NCI-H460 (cell line): ENCODE measurements at regions not wholly inside any gene's neighbourhood (a gene's known extent, or its start where the extent isn't known, plus 50 kb on each side); places are given as distances from the start of the nearest gene placed in this dataset.
"Not testable (repeated sequence)": the region's sequence is repeated elsewhere in the genome, so short reads cannot be mapped to it uniquely, and the experiment has no call there.

Experiments
- DNase-seq: peaks from one replicate; pipeline ENCODE4 v3.0.0-alpha.2; 2016; ENCODE audit warnings: low read depth; ENCODE audit errors: extremely low read depth

GRCh38 chr10:9399275-9399983, 1344.9 kb downstream of the GATA3 start:
- no peak for DNase-seq

DNA sequence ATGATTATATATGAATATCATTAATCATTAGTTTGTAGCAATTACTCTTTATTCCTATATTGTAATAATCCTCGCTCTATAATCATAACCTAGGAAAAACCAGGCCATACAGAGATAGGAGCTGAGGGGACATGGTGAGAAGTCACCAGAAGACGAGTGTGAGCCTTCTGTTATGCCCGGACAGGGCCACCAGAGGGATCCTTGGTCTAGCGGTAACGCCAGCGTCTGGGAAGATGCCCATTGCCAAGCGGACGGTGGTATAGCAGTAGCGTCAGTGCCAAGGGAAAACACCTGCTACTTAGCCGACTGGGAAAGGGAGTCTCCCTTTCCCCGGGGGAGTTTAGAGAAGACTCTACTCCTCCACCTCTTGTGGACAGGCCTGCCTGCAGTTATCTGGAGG, 1347.6 kb downstream of the GATA3 start:
- DNase-seq = peak; percentile 2

GRCh38 chr10:9402507-9403195, 1348.2 kb downstream of the GATA3 start:
- DNase-seq = not testable (repeated sequence)

DNA sequence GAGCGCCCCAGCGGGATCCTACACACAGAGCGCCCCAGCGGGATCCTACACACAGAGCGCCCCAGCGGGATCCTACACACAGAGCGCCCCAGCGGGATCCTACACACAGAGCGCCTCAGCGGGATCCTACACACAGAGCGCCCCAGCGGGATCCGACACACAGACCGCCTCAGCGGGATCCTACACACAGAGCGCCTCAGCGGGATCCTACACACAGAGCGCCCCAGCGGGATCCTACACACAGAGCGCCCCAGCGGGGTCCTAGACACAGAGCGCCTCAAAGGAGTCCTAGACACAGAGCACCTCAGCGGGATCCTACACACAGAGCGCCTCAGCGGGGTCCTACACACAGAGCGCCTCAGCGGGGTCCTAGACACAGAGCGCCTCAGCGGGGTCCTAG, 1352.7 kb downstream of the GATA3 start:
- DNase-seq = not testable (repeated sequence)

DNA sequence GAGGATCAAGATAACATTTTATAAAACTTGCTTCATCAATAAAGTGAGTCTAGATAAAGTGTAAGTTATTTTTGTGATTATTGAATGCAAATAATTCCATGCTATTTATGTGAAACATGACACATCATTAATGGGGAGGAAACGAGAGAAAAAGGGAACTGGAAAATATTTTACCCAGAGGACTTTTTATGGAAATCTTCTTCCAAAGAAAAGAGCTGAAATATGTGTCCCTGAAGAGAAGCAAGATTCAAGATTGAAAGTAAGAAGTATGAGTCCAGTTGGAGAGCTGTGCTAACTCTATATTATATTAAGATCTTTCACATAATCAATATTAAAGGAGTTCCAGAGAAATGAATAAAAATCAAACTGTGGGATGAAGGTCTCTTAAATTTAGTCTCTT, 1361.8 kb downstream of the GATA3 start:
- no peak for DNase-seq

DNA sequence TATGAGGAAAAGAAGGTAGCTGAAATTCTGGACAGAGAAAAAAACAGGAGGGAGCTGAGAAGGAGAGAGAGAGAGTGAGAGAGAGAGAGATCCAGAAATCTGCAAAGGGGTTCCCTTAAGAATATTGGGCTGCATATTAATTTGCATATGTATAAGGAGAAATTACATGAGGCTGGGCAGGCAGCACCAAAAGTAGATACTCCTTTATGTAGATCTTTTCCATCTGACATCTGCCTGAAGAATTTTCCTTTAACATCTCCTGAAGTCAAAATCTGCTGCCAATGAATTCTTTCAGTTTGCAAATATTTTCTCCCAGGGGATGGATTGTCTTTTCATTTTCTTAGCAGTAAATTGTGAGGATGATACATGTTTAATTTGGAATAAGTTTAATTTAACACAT, 1365.3 kb downstream of the GATA3 start:
- no peak for DNase-seq

GRCh38 chr10:9427209-9427608, 1372.7 kb downstream of the GATA3 start:
- DNase-seq = no peak

- no peak for DNase-seq
Observed at GRCh38 chr10:9437131-9437530, 1382.6 kb downstream of the GATA3 start.

DNA sequence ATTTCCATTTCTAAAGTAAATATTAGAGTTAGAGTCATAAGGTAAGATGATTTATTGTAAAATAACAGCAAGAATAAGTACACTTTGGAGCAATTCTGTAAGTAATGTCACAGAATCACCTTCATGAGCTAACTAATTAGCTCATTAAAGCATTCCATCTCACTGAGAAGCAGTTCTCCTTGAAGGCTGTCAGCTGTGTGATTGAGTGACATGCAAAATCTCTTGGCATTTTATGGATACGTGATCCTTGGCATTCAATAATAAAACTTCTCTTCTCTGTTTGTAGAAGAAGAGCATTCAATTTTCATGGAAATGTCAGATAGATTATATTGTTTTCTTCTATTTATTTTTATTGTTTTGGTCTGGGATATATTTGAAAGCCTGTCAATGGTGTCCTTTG, 1389.3 kb downstream of the GATA3 start:
- DNase-seq = no peak

DNA sequence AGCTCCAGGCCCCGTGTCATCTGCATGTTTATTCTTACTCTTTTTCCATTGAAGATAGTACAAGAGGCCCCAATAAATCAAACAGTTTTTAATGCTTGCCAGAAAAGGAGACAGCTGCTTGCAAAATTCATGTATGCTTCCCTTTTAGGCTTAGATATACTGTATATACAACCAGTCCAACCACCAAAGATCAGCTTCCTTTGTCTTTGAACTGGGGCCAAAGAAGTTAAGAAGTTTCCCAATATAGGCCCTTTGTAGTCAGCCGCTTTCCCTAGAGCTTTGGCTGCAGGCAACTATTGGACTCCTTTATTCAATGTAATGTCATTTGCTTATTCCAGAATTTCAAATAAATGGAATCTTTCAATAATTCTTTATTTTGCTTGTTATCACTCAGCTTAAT, 1395.0 kb downstream of the GATA3 start:
- DNase-seq = no peak

DNA sequence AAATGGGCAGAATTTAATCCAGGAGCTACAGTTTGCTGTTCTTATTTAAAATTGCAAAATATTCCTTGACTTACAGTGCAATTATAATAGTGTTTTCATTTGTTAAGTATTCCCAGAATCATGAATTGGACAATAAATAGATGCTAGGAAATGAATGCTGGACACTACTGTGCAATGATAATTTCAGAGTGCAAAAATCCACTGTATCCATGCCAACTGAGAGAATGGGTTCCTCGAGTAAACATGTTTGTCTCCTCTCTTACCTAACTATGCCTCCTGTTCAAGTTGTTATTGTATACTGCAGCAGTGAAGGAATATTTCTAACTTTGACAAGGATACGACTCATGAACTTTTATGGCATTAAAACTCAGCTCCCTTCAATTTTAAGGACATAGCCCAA, 1396.3 kb downstream of the GATA3 start:
- no peak for DNase-seq

- DNase-seq = no peak
Observed at GRCh38 chr10:9451211-9451773, 1396.8 kb downstream of the GATA3 start.

DNA sequence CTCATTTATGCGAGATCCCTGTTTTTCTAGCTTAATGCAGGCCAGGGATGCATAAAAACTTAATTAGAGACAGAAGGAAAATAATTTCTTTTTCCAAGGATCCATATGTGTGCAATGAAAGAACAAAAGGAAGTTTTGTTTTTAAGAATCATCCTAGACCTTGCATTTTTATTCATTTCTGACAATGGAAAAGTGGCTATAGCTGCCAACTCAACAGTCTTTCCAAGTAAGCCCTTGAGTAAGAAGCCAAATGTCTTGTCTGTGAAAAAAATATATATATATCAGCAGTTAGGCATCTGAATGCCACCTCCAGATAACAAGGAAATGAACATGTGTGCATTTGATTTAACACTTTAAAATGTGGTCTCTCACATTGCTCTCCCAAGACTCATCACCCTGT, 1397.6 kb downstream of the GATA3 start:
- DNase-seq = no peak

DNA sequence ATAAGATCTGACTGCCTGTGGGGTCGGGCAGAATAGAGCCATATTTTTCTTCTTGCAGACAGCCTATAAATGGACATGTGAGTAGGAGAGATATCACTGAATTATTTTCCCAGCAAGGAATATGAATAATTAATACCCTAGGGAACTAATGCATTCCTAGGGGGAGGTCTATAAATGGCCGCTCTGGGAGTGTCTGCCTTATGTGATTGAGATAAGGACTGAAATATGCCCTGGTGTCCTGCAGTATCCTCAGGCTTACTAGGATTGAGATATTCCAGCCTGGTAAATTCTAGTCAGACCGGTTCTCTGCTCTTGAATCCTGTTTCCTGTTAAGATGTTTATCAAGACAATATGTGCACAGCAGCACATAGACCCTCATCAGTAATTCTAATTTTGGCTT, 1399.4 kb downstream of the GATA3 start:
- DNase-seq = not testable (repeated sequence)

GRCh38 chr10:9469663-9470205, 1415.2 kb downstream of the GATA3 start:
- no peak for DNase-seq

DNA sequence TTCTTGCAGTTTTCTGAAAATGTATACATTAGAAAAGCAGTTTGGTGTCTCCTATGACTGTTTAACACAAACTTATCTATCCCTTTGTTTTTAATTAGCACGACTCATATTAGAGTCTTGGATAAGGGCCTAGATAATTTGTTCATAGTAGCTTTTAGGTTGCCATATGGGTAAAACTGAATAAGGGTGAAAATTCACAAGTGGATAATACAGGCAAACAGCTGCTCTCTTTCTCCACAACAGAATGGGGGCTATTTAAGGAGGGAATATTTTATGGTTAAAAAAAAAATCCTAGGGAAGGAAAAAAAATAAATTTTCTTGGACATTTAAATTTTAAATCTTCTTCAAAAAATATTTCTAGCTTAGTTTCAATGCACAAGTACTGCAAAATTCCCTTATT, 1416.1 kb downstream of the GATA3 start:
- no peak for DNase-seq

DNA sequence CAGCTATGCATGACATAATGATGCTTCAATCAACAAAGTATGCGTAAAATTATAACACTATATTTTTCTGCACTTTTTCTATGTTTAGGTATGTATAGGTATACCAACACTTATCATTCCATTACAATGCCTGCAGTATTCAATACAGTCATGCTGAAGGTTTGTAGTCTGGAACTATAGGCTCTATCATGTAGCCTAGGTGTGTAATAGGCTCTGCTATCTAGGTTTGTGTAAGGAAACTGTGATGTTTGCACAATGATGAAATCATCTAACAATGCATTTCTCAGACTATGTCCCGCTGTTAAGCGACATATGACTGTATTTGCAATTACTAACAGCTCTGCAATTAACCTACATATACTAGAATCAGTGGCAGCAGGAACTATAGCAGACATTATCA, 1447.5 kb downstream of the GATA3 start:
- DNase-seq = no peak

DNA sequence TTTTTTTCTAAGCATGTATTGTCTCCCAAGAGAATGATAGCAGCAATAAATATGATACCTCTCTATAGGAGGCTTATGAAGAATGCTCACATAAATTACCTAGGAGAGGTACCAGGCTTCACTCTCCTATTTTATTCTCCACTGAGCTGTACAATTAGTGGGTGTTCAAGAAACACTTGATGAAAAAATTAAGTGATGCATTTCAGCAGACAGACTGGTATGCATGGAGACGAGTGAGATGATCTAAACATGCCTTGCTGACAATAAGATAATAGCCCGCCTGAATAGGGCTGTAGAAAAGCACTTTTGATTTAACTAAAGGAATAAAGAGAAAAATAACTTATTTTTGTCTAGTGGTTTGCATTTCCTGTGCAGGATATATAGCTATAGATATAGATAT, 1449.7 kb downstream of the GATA3 start:
- DNase-seq = no peak

GRCh38 chr10:9505546-9505945, 1451.1 kb downstream of the GATA3 start:
- DNase-seq = no peak

GRCh38 chr10:9508606-9509005, 1454.1 kb downstream of the GATA3 start:
- DNase-seq = no peak

- DNase-seq = no peak
Observed at GRCh38 chr10:9510626-9511025, 1456.1 kb downstream of the GATA3 start.

- DNase-seq = no peak
Observed at GRCh38 chr10:9515922-9516321, 1461.4 kb downstream of the GATA3 start.
